Neural cell (in vitro differentiated cells): ENCODE measurements at regions not wholly inside any gene's neighbourhood (a gene's known extent, or its start where the extent isn't known, plus 50 kb on each side); places are given as distances from the start of the nearest gene placed in this dataset.

Source experiments
- EP300 ChIP-seq: fragments of 450-650 bp; conservative IDR thresholded peaks from 2 replicates; pipeline ENCODE4 v1.6.1; 2014; ENCODE audit warnings: antibody characterized with exemption, mild to moderate bottlenecking, moderate library complexity; ENCODE audit not compliant: poor library complexity, severe bottlenecking
- REST ChIP-seq: IDR thresholded peaks from 2 replicates; pipeline ENCODE4 v1.6.1; 2012; ENCODE audit warnings: borderline replicate concordance
- SMC3 ChIP-seq: fragments of 450-650 bp; conservative IDR thresholded peaks from 2 replicates; pipeline ENCODE4 v1.6.1; 2014; ENCODE audit warnings: antibody characterized with exemption, mild to moderate bottlenecking, moderate library complexity; ENCODE audit not compliant: poor library complexity
- TF ChIP-seq, protein P1 (sequence below): fragments of 450-650 bp; IDR thresholded peaks from 2 replicates; pipeline ENCODE4 v1.5.1; 2014; ENCODE audit warnings: antibody characterized with exemption, mild to moderate bottlenecking, moderate library complexity; ENCODE audit not compliant: poor library complexity, severe bottlenecking

DNA sequence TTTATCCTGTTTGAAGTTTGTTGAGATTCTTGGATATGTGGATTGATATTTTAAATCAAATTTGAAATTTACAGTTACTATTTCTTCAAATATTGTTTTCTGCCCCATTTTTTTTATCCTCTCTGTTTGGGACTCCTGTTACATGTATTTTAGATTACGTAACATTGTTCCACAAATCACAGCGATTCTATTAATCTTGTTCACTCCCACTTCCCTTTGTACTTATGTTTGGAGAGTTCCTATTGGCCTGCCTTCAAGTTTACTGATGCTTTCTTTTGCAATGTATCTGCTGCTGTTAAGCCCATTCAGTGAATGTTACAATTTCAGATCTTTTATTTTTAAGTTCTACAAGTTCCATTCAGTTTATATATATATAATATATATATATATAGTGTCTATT is 288.3 kb upstream of the TNRC6C start:
- TF ChIP-seq SMC3 = no peak
- no peak for TF ChIP-seq REST
- TF ChIP-seq, protein P1, sequence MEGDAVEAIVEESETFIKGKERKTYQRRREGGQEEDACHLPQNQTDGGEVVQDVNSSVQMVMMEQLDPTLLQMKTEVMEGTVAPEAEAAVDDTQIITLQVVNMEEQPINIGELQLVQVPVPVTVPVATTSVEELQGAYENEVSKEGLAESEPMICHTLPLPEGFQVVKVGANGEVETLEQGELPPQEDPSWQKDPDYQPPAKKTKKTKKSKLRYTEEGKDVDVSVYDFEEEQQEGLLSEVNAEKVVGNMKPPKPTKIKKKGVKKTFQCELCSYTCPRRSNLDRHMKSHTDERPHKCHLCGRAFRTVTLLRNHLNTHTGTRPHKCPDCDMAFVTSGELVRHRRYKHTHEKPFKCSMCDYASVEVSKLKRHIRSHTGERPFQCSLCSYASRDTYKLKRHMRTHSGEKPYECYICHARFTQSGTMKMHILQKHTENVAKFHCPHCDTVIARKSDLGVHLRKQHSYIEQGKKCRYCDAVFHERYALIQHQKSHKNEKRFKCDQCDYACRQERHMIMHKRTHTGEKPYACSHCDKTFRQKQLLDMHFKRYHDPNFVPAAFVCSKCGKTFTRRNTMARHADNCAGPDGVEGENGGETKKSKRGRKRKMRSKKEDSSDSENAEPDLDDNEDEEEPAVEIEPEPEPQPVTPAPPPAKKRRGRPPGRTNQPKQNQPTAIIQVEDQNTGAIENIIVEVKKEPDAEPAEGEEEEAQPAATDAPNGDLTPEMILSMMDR = no peak
- no peak for TF ChIP-seq EP300
